SU-DHL-6 (cell line): ENCODE measurements at regions not wholly inside any gene's neighbourhood (a gene's known extent, or its start where the extent isn't known, plus 50 kb on each side); places are given as distances from the start of the nearest gene placed in this dataset.
"Not testable (repeated sequence)": the region's sequence is repeated elsewhere in the genome, so short reads cannot be mapped to it uniquely, and the experiment has no call there.

ENCODE experiments used
- H2AFZ ChIP-seq: fragments of 200-600 bp; sonication (generic); 2 replicates; pipeline ENCODE4 v1.6.1; 2014; ENCODE audit warnings: low read depth, mild to moderate bottlenecking, moderate library complexity, mixed read lengths, antibody characterized with exemption, low read length; ENCODE audit not compliant: severe bottlenecking
- H3F3A ChIP-seq: fragments of 200-600 bp; shearing (Covaris generic); 2 replicates; pipeline ENCODE4 v1.6.0; 2016; ENCODE audit warnings: antibody characterized with exemption, mild to moderate bottlenecking; ENCODE audit not compliant: insufficient read depth
- H3K27ac ChIP-seq: fragments of 200-600 bp; sonication (generic); 2 replicates; pipeline ENCODE4 v1.5.1; 2016; ENCODE audit warnings: low read depth, mild to moderate bottlenecking, low read length, moderate library complexity, mixed read lengths
- H3K27me3 ChIP-seq: fragments of 200-600 bp; sonication (generic), shearing (Covaris generic); 2 replicates; pipeline ENCODE4 v1.6.0; 2014; ENCODE audit warnings: mild to moderate bottlenecking, low read length
- H3K36me3 ChIP-seq: fragments of 200-600 bp; sonication (generic); 2 replicates; pipeline ENCODE4 v1.6.1; 2014; ENCODE audit warnings: mild to moderate bottlenecking, low read length, mixed read lengths
- H3K4me2 ChIP-seq: fragments of 300-600, 200-600 bp; shearing (Covaris generic), sonication (generic); 2 replicates; pipeline ENCODE4 v1.6.0; 2014; ENCODE audit warnings: low read length, low read depth, mild to moderate bottlenecking; ENCODE audit not compliant: poor library complexity, severe bottlenecking
- H3K4me3 ChIP-seq: fragments of 200-600 bp; sonication (generic); 2 replicates; pipeline ENCODE4 v1.5.1; 2014; ENCODE audit warnings: antibody characterized with exemption, low read length, mild to moderate bottlenecking, mixed read lengths; ENCODE audit not compliant: insufficient read depth, poor library complexity, severe bottlenecking
- H3K79me2 ChIP-seq: fragments of 200-600 bp; sonication (generic); 2 replicates; pipeline ENCODE4 v1.6.1; 2014; ENCODE audit warnings: mild to moderate bottlenecking, low read length, moderate library complexity; ENCODE audit not compliant: insufficient read depth
- H3K9ac ChIP-seq: fragments of 200-600 bp; sonication (generic); 2 replicates; pipeline ENCODE4 v1.7.0; 2014; ENCODE audit warnings: mild to moderate bottlenecking, low read length
- H3K9me2 ChIP-seq: fragments of 200-600 bp; sonication (generic); replicated peaks from 2 replicates; pipeline ENCODE4 v1.6.1; 2014; ENCODE audit warnings: low read length; ENCODE audit not compliant: insufficient read depth
- H3K9me3 ChIP-seq: fragments of 200-600 bp; sonication (generic); 2 replicates; pipeline ENCODE4 v1.6.1; 2014; ENCODE audit warnings: low read length, mixed read lengths; ENCODE audit not compliant: insufficient read depth
- H4K20me1 ChIP-seq: fragments of 200-600 bp; sonication (generic); 2 replicates; pipeline ENCODE4 v1.6.1; 2014; ENCODE audit warnings: low read depth, mild to moderate bottlenecking, antibody characterized with exemption, low read length, moderate library complexity, mixed read lengths
- CTCF ChIP-seq: fragments of 200-600 bp; sonication (generic); IDR thresholded peaks from one replicate; pipeline ENCODE4 v1.5.1; 2017; ENCODE audit warnings: antibody characterized with exemption, mild to moderate bottlenecking, low read length, moderate library complexity; ENCODE audit not compliant: insufficient read depth, poor library complexity, severe bottlenecking
- EZH2phosphoT487 ChIP-seq: fragments of 200-600 bp; sonication (generic), shearing (Covaris generic); conservative IDR thresholded peaks from 2 replicates; pipeline ENCODE4 v1.6.1; 2018; ENCODE audit warnings: mild to moderate bottlenecking, antibody characterized with exemption, low read length, moderate library complexity, mixed read lengths

GRCh38 chr11:93041682-93042081, 72.2 kb downstream of the MTNR1B start:
- no peaks in the 10 kb centered on the region for H4K20me1 ChIP-seq
- no peak overlapping the region for H3K4me2 ChIP-seq
- H3K27me3 ChIP-seq = no peaks in the 10 kb centered on the region
- H3K36me3 ChIP-seq = no peaks in the 10 kb centered on the region
- no peaks in the 10 kb centered on the region for H3K9me2 ChIP-seq
- TF ChIP-seq EZH2phosphoT487 (no peak), CTCF (no peak)
- H3K4me3 ChIP-seq = no peak overlapping the region
- H3K27ac ChIP-seq = no peak overlapping the region
- H3F3A ChIP-seq = no peaks in the 10 kb centered on the region
- H3K9me3 ChIP-seq = no peaks in the 10 kb centered on the region
- no peak overlapping the region for H3K9ac ChIP-seq
- H2AFZ ChIP-seq = no peak overlapping the region
- no peaks in the 10 kb centered on the region for H3K79me2 ChIP-seq

GRCh38 chr11:93043186-93043585, 73.7 kb downstream of the MTNR1B start:
- H3K9me2 ChIP-seq, H3K27ac ChIP-seq, H2AFZ ChIP-seq, H3F3A ChIP-seq, H4K20me1 ChIP-seq, H3K27me3 ChIP-seq, H3K9me3 ChIP-seq, H3K4me3 ChIP-seq, H3K4me2 ChIP-seq, H3K36me3 ChIP-seq, H3K79me2 ChIP-seq, H3K9ac ChIP-seq: not testable (repeated sequence)

- H3K9ac ChIP-seq = no peak overlapping the region
- H4K20me1 ChIP-seq = no peaks in the 10 kb centered on the region
- no peaks in the 10 kb centered on the region for H3K36me3 ChIP-seq
- no peak overlapping the region for H3K4me3 ChIP-seq
- no peaks in the 10 kb centered on the region for H3F3A ChIP-seq
- TF ChIP-seq CTCF (no peak), EZH2phosphoT487 (no peak)
- H3K27me3 ChIP-seq = no peaks in the 10 kb centered on the region
- H3K9me3 ChIP-seq = no peaks in the 10 kb centered on the region
- H3K27ac ChIP-seq = no peak overlapping the region
- H3K79me2 ChIP-seq = no peaks in the 10 kb centered on the region
- no peak overlapping the region for H2AFZ ChIP-seq
- no peaks in the 10 kb centered on the region for H3K9me2 ChIP-seq
- H3K4me2 ChIP-seq = no peak overlapping the region
Measured at GRCh38 chr11:93049740-93050139, 80.3 kb downstream of the MTNR1B start.

- no peaks in the 10 kb centered on the region for H3K9me2 ChIP-seq
- H3K9me3 ChIP-seq = no peaks in the 10 kb centered on the region
- H3K36me3 ChIP-seq = no peaks in the 10 kb centered on the region
- no peaks in the 10 kb centered on the region for H3K27me3 ChIP-seq
- no peaks in the 10 kb centered on the region for H3F3A ChIP-seq
- TF ChIP-seq EZH2phosphoT487 (no peak), CTCF (no peak)
- no peak overlapping the region for H3K27ac ChIP-seq
- no peak overlapping the region for H3K4me3 ChIP-seq
- no peak overlapping the region for H3K9ac ChIP-seq
- H4K20me1 ChIP-seq = no peaks in the 10 kb centered on the region
- no peaks in the 10 kb centered on the region for H3K79me2 ChIP-seq
- H2AFZ ChIP-seq = no peak overlapping the region
- H3K4me2 ChIP-seq = no peak overlapping the region
Measured at GRCh38 chr11:93051186-93051585, 81.7 kb downstream of the MTNR1B start.
